ENCODE measurements at regions not wholly inside any gene's neighbourhood (a gene's known extent, or its start where the extent isn't known, plus 50 kb on each side); places are given as distances from the start of the nearest gene placed in this dataset.

GRCh38 chr13:23983671-23984070 is 86.4 kb upstream of the C1QTNF9B start:
- no peak for DNase-seq

- DNase-seq = no peak
Observed at GRCh38 chr13:23984546-23984945, 87.2 kb upstream of the C1QTNF9B start.

GRCh38 chr13:23985060-23985459 is 87.8 kb upstream of the C1QTNF9B start:
- no peak for DNase-seq

- no peak for DNase-seq
Observed at GRCh38 chr13:23985839-23986238, 88.5 kb upstream of the C1QTNF9B start.

- no peak for DNase-seq
Observed at GRCh38 chr13:23986619-23987018, 89.3 kb upstream of the C1QTNF9B start.

- no peak for DNase-seq
Observed at GRCh38 chr13:23987331-23987894, 90.1 kb upstream of the C1QTNF9B start.

GRCh38 chr13:23988546-23989122 is 91.3 kb upstream of the C1QTNF9B start:
- DNase-seq = no peak

GRCh38 chr13:23990455-23990854 is 93.2 kb upstream of the C1QTNF9B start:
- DNase-seq = no peak

- DNase-seq = no peak
Observed at GRCh38 chr13:23991119-23991518, 93.8 kb upstream of the C1QTNF9B start.

- no peak for DNase-seq
Observed at GRCh38 chr13:23992781-23993679, 95.7 kb upstream of the C1QTNF9B start.

GRCh38 chr13:23993680-23993985 is 96.3 kb upstream of the C1QTNF9B start:
- no peak for DNase-seq

- DNase-seq = no peak
Observed at GRCh38 chr13:23995283-23996073, 98.2 kb upstream of the C1QTNF9B start.

- DNase-seq = no peak
Observed at GRCh38 chr13:23996456-23996855, 99.2 kb upstream of the C1QTNF9B start.

GRCh38 chr13:23999424-23999823 is 102.1 kb upstream of the C1QTNF9B start:
- DNase-seq = no peak

- no peak for DNase-seq
Observed at GRCh38 chr13:24002206-24002815, 105.0 kb upstream of the C1QTNF9B start.

- DNase-seq = no peak
Observed at GRCh38 chr13:24004142-24004899, 107.0 kb upstream of the C1QTNF9B start.

- no peak for DNase-seq
Observed at GRCh38 chr13:24004971-24005370, 107.7 kb upstream of the C1QTNF9B start.

GRCh38 chr13:24005755-24006281 is 108.5 kb upstream of the C1QTNF9B start:
- no peak for DNase-seq

- no peak for DNase-seq
Observed at GRCh38 chr13:24006520-24007248, 109.4 kb upstream of the C1QTNF9B start.

- no peak for DNase-seq
Observed at GRCh38 chr13:24007979-24008620, 110.8 kb upstream of the C1QTNF9B start.

GRCh38 chr13:24008679-24009078 is 111.4 kb upstream of the C1QTNF9B start:
- no peak for DNase-seq
